Kidney epithelial cell (primary cell): ENCODE measurements at regions not wholly inside any gene's neighbourhood (a gene's known extent, or its start where the extent isn't known, plus 50 kb on each side); places are given as distances from the start of the nearest gene placed in this dataset.
A peak's percentile ranks its signal among the peaks of the same experiment; 100 is the strongest.

Experiments used
- DNase-seq: peaks from one replicate; pipeline ENCODE4 v3.0.0-alpha.2; 2010; ENCODE audit warnings: low read depth
- H3K27me3 ChIP-seq: 2 replicates; pipeline ENCODE4 v1.6.0; 2011; ENCODE audit warnings: low read length; ENCODE audit not compliant: control insufficient read depth, insufficient read depth
- H3K36me3 ChIP-seq: 2 replicates; pipeline ENCODE4 v1.5.1; 2011; ENCODE audit warnings: low read length; ENCODE audit not compliant: control insufficient read depth, insufficient read depth
- H3K4me3 ChIP-seq: 2 replicates; pipeline ENCODE4 v1.5.1; 2011; ENCODE audit warnings: low read depth, mild to moderate bottlenecking, control low read depth, low read length
- CTCF ChIP-seq: IDR thresholded peaks from 2 replicates; pipeline ENCODE4 v1.5.1; 2011; ENCODE audit warnings: mild to moderate bottlenecking, moderate library complexity, low read length, control low read depth, inconsistent platforms; ENCODE audit not compliant: insufficient read depth, poor library complexity, severe bottlenecking

- DNase-seq, result no peak
- Histone ChIP-seq H3K36me3 (no peaks in the 10 kb centered on the region), H3K27me3 (no peaks in the 10 kb centered on the region), H3K4me3 (no peak overlapping the region)
- no peak for TF ChIP-seq CTCF
Measured at GRCh38 chr6:140321891-140322290, 947.4 kb upstream of the CITED2 start.

- Histone ChIP-seq H3K27me3 (no peaks in the 10 kb centered on the region), H3K4me3 (no peak overlapping the region), H3K36me3 (no peaks in the 10 kb centered on the region)
- TF ChIP-seq CTCF, result no peak
- no peak for DNase-seq
Measured at GRCh38 chr6:140320081-140321080, 945.9 kb upstream of the CITED2 start.

- no peak overlapping the region for H3K4me3 ChIP-seq
- no peak for TF ChIP-seq CTCF
- peak; percentile 14 for DNase-seq
Measured at GRCh38 chr6:140319209-140319608, 944.8 kb upstream of the CITED2 start.

GRCh38 chr6:140318408-140318807 lies 944.0 kb upstream of the CITED2 start:
- DNase-seq, result no peak
- no peaks in the 10 kb centered on the region for H3K27me3 ChIP-seq
- H3K36me3 ChIP-seq, result no peaks in the 10 kb centered on the region
- TF ChIP-seq CTCF, result no peak
- no peak overlapping the region for H3K4me3 ChIP-seq

More at GRCh38 chr6:140319209-140319608, 944.8 kb upstream of the CITED2 start:
- Histone ChIP-seq H3K36me3 (no peaks in the 10 kb centered on the region), H3K27me3 (no peaks in the 10 kb centered on the region)

GRCh38 chr6:140317950-140318349 lies 943.5 kb upstream of the CITED2 start:
- H3K36me3 ChIP-seq, result no peaks in the 10 kb centered on the region
- no peak overlapping the region for H3K4me3 ChIP-seq
- no peaks in the 10 kb centered on the region for H3K27me3 ChIP-seq
- no peak for TF ChIP-seq CTCF
- no peak for DNase-seq
